Activated CD4-positive, alpha-beta T cell treated with anti-CD3 and anti-CD28 coated beads, Interleukin-2, amount 50 U/mL, for 1 hour (primary cell): ENCODE measurements at regions not wholly inside any gene's neighbourhood (a gene's known extent, or its start where the extent isn't known, plus 50 kb on each side); places are given as distances from the start of the nearest gene placed in this dataset.
"Not testable (repeated sequence)": the region's sequence is repeated elsewhere in the genome, so short reads cannot be mapped to it uniquely, and the experiment has no call there.

Source experiments
- DNase-seq: peaks from one replicate; pipeline ENCODE4 v3.0.0-alpha.2; 2020

DNA sequence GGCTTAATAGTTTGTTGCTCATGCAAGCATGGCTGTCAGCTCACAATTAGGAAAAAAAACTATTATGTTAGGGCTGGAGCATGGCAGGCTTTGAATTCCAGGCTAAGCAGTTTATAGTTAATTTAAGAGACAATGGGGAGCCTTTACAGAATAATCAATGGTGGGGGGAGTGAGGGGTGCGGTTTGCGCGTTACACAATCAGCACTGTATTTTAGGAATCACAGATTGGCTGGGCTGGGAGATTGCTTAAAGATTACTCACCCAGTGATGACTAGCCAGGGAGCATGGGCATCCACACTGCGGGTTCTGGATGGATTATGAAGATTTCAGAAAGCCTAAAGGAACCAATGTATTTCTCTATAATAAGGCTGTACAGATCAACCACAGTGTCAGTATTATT, 186.6 kb downstream of the SOX3 start:
- no peak for DNase-seq

GRCh38 chrX:140317462-140317861, 187.4 kb downstream of the SOX3 start:
- no peak for DNase-seq

DNA sequence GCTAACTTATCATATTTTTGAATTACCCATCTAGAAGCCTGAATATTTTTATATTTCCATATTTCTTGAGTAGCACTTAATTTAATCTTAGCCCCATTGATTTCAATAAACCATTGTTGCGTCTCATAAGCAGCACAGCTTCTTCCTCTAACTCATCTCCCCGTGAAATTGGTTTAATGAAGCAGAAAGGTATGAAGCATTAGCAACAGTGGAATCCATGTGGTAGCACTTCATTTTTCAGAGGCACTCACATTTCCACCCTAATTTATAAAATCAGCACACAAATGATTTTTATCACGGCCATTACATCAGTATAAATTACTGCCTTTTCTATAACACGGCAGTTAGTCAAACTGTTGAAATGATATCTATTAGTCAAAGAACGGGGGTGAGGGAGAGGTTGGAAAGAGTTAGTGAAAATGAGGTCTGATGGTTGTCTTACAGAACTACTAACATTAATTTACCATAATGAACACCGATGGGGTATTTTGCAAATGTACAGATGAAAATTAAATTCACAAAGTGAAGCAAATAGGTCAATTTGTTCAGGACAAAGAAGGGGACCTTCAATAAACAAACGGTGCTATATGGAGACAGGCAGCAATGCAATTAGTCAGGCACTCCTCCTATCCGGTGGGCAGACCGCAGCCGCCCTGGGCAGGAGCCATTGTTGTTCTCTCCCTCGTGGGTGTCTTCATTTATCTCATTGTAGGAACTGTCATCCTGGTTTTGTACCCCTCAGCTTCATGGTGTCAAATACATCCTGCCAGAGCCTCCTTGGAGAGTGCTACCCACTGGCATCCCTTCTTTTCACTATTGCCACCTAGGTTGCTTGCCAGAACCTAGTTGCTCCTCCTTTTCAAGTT, 205.7 kb downstream of the SOX3 start:
- no peak for DNase-seq

DNA sequence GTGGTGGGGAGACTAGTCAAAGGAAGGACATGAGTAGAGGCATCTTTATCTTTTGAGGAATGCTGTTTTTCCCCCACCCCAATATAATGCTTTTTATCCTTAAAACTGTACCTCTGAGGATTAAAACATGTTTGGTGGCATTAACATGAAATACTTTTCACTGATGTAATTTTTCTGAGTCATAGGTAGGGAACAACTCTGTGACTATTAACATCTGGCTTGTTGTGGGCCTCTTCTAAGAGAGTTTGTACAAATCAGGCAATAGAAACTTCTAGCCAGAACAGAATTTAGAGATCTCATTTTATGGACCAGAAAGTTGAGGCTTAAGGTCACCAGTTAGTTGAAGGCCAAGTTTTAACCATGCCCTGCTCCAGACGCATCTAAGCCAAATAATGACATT, 207.6 kb downstream of the SOX3 start:
- no peak for DNase-seq

GRCh38 chrX:140292961-140293360, 211.9 kb downstream of the SOX3 start:
- DNase-seq = no peak

DNA sequence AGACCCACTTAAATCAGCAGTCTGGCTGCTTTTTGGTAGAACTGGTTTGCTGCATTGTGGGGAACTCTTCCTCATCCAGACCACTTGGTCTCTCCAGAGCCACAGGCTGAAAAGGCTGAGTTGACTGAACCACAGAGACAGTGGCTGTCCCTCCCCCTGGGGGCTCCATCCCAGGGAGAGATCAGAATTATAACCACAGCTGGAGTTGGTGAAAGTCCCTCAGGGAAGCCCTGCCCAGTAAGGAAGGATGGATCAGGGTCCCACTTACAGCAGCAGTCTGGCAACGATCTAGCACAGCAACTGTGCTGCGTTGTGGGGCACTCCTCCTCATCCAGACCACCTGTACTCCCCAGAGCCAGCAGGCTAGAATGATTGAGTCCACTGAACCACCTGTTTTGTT, 212.7 kb downstream of the SOX3 start:
- no peak for DNase-seq

- DNase-seq = no peak
Observed at GRCh38 chrX:140274811-140275525, 229.9 kb downstream of the SOX3 start.

GRCh38 chrX:140273921-140274320, 230.9 kb downstream of the SOX3 start:
- DNase-seq = no peak

GRCh38 chrX:140250391-140250790, 254.5 kb downstream of the SOX3 start:
- DNase-seq = no peak

DNA sequence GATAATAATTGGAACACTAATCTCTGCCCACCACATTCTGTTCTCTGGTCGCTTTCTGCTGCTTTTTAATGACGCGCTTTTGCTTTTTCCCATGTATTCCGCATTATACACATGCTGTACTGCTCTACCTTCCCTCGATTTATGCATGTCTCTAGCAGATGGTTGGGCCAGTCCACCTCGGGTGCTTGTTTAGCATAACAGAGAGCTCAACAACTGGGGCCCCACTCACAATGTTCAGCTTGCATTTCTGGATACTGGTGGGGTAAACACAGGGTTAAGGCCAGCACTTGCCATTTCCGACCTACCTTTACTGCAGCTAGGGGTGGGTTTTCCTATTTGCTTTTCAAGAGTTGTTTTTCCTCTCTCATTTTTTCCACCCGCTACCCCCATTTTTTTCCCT, 255.8 kb downstream of the SOX3 start:
- no peak for DNase-seq

DNA sequence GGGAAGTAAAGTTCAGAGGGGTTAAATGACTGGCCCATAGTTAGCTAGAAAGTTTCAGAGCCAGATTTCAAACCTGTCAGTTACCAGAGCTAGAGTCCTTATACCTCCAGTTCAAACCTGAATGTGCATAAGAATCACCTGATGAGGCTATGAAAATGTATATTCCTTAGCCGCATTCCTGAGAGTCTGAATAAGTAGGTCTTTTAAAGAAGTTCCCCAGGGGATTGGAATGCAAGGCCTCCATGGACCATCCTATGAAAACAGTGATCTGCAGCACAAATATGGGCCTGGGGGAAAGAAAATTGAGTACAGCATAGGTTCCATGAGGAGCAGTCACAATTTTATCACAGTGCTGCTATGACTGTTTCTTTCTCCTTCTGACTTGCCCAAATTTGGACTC, 263.9 kb upstream of the CXorf66 start:
- DNase-seq = no peak

GRCh38 chrX:140226037-140226436, 260.7 kb upstream of the CXorf66 start:
- not testable (repeated sequence) for DNase-seq

GRCh38 chrX:140215894-140216293, 250.6 kb upstream of the CXorf66 start:
- DNase-seq = not testable (repeated sequence)

GRCh38 chrX:140214518-140214917, 249.2 kb upstream of the CXorf66 start:
- not testable (repeated sequence) for DNase-seq

DNA sequence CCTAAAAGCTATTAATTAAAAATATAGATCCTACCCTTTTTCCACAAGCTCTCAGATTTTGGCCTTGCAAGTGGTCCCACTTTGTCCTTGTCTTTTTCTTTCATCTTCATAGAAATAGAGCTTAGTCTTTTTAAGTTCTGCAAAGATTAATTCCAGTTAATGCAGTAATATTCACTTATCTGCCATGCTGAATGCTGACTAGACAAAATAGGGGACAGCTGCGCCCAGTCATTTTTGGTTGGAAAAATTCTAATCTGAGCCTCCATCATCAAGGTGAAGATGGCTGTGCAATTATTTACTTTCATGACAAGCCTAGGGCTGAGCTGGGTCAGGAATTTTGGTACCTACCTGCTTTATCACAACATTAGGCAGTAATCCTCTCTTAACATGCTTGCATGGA, 241.3 kb upstream of the CXorf66 start:
- no peak for DNase-seq

DNA sequence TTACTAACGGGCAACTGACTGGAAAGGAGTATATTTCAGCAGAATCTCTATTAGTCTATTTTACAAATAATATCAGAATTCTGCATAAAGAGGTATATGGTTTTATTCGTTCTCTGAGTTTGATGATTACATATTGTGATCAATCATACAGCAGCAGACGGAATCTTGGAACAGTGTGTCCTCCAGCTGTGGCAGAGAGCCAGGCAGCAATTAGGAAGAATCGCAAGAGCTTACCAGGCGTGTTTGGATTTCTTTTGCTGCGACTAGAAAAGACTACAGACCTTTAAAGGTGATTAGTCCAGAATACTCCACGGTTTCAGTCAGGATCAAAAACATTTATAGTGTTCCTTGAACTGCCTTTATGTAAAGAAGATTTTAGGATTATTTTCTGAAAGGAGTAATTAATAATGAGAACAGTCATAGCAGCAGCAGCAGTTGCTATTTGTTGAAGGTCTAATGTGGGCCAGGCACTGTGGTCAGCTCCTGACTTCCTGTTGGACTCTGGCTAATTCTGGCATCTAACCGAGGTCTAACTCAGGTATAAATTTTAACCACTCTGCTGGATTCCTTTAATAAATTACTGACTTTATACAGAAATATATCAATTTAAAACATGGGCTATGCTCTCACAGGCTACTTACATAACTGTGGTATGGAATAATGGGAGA, 225.3 kb upstream of the CXorf66 start:
- DNase-seq = no peak

DNA sequence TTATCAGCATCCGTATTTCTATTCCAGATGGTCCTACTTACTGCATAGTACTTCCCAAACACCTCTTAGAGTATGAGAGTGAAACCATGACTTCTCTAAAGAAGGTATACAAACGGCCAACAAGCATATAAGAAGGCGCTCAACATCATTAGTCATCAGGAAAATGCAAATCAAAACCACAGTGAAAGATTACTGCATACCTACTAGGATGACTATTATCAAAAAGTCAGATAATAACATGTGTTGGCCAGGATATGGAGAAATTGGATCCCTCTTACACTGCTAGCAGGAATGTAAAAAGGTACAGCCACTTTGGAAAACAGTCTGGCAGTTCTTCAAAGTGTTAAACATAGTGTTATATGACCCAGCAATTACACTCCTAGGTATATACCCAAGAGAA, 215.3 kb upstream of the CXorf66 start:
- DNase-seq = no peak

- DNase-seq = no peak
Observed at GRCh38 chrX:140177821-140178220, 212.5 kb upstream of the CXorf66 start.

DNA sequence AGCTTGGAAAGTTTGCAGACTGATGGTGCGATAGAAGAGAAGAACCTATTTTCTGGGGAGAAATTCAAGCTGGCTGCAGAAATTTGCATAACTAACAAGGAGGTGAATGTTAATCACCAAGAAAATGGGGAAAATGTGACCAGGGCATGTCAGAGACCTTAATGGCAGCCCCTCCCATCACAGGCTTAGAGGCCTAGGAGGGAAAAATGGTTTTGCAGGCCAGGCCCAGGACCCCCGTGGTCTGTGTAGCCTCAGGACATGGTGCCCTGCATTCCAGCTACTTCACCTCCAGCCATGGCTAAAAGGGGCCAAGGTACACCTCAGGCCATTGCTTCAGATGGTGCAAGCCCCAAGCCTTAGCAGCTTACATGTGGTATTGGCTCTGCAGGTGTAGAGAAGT, 207.1 kb upstream of the CXorf66 start:
- no peak for DNase-seq

DNA sequence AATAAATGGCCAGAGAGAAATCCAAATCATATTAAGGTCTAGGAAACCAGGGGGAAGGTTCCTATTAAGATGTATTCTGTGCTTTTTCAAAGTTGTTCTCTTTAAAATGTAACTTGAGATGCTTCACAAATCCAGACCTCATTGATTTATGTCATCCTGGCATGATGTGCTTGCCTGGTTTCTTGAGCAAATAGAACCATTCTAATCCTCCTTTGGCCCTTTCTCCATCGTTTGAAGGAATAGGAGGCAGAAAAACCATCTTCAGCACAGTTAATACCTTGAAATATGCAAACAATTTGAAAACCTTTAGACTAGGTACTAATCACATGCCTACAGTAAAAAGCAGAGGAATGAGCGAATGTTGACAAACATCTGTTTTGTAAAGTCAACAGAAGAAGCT, 202.2 kb upstream of the CXorf66 start:
- DNase-seq = no peak

- no peak for DNase-seq
Observed at GRCh38 chrX:140165849-140166248, 200.5 kb upstream of the CXorf66 start.

DNA sequence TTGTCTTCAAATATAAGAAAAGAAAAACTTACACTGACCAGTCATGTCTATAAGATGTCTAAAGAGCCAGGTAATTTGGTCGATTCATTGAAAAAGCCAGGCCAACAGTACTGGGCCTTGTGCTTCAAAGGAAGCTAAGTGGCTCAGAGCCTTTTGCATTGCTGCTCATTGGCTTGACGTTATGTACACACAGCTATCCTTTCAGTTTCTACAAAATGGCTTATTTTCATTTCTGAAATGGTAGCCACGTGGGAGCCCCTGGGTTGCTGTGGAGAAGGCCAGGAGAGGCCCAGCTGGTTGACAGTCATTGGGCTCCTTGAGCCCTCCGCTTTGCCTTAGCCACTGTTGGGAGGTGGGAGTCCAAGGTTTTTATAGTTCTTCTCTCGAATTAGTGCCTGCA, 199.1 kb upstream of the CXorf66 start:
- no peak for DNase-seq

DNA sequence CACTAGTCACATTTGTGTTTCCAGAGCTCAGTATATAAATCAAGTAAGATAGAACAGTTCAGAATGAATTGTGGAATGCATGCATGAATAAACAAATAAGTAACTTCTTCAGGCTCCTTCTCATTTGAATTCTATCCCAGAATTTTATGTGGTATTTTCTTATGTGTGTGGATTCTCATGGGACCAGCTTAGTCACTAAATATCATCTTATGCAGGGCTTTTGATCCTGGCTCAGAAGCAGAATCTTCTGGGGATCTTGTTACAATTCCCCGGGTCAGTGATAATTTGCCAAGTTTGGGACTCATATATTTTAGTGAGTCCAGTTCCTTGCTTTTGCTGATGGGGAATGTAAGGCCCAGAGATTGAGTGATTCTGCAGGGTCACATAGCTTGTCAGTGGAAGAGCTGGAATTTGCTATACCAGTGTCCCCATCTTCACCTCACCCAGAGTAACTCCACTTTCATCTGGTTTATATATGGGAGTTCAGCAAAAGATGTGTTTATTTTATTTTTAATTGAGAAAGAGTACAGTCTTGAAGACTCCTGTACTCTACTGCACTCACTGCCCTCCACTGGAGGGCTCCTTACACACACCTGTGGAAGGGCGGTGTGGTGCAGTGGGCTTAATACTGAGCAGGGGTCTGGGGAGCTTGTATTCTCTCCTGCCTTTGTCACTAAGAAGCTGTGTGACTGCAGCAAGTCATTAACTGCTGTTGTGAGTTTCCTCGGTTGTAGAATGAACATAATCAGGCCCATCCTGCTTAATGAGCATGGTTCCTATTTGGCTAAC, 198.2 kb upstream of the CXorf66 start:
- no peak for DNase-seq
